C4-2B (cell line): ENCODE measurements at regions not wholly inside any gene's neighbourhood (a gene's known extent, or its start where the extent isn't known, plus 50 kb on each side); places are given as distances from the start of the nearest gene placed in this dataset.

Experiments used
- ZFX ChIP-seq: fragments of 450-650 bp; IDR thresholded peaks from 2 replicates; pipeline ENCODE4 v1.6.1; 2017
- TF ChIP-seq, protein P1 (sequence below): fragments of 450-650 bp; conservative IDR thresholded peaks from 2 replicates; pipeline ENCODE4 v1.5.1; 2017; ENCODE audit warnings: mild to moderate bottlenecking

DNA sequence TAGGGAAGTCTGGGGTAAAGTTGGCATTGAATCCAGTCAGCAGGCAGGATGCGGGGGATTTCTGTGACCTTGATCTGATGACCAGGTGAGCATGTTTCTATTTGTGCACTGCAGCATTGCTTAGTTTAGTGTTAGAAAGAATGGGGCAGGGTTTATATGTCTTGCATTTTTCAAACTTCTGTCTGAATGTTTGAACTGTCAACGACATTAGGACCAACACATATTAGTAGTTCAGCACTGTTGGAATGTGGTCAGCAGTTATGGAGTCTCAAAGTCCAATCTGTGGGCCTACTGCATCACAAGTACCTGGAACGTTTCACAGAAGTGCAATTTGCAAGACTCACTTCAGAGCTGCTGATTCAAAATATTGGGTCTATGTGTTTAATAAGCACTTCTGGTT is 276.6 kb upstream of the BMP2 start:
- TF ChIP-seq, protein P1, sequence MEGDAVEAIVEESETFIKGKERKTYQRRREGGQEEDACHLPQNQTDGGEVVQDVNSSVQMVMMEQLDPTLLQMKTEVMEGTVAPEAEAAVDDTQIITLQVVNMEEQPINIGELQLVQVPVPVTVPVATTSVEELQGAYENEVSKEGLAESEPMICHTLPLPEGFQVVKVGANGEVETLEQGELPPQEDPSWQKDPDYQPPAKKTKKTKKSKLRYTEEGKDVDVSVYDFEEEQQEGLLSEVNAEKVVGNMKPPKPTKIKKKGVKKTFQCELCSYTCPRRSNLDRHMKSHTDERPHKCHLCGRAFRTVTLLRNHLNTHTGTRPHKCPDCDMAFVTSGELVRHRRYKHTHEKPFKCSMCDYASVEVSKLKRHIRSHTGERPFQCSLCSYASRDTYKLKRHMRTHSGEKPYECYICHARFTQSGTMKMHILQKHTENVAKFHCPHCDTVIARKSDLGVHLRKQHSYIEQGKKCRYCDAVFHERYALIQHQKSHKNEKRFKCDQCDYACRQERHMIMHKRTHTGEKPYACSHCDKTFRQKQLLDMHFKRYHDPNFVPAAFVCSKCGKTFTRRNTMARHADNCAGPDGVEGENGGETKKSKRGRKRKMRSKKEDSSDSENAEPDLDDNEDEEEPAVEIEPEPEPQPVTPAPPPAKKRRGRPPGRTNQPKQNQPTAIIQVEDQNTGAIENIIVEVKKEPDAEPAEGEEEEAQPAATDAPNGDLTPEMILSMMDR, result no peak
- no peak for TF ChIP-seq ZFX
